ACC112 (cell line): ENCODE measurements at regions not wholly inside any gene's neighbourhood (a gene's known extent, or its start where the extent isn't known, plus 50 kb on each side); places are given as distances from the start of the nearest gene placed in this dataset.

ENCODE experiments used
- H2AFZ ChIP-seq: fragments of 200-600 bp; sonication (generic); one replicate; pipeline ENCODE4 v1.6.0; 2017; ENCODE audit warnings: antibody characterized with exemption, low read length; ENCODE audit not compliant: unreplicated experiment
- H3K27ac ChIP-seq: fragments of 200-600 bp; sonication (generic); 2 replicates; pipeline ENCODE4 v1.5.1; 2014; ENCODE audit warnings: low read depth, mild to moderate bottlenecking, antibody characterized with exemption, low read length, moderate library complexity
- H3K27me3 ChIP-seq: fragments of 200-600 bp; sonication (generic); 2 replicates; pipeline ENCODE4 v1.6.1; 2014; ENCODE audit warnings: mild to moderate bottlenecking, antibody characterized with exemption, low read length, moderate library complexity, mixed read lengths; ENCODE audit not compliant: insufficient read depth
- H3K36me3 ChIP-seq: fragments of 200-600 bp; sonication (generic); 2 replicates; pipeline ENCODE4 v1.6.1; 2016; ENCODE audit warnings: mild to moderate bottlenecking, antibody characterized with exemption, low read length, moderate library complexity, mixed read lengths; ENCODE audit not compliant: insufficient read depth
- H3K4me1 ChIP-seq: fragments of 200-600 bp; sonication (generic); one replicate; pipeline ENCODE4 v1.6.1; 2016; ENCODE audit warnings: low read length, mixed read lengths; ENCODE audit not compliant: insufficient read depth, unreplicated experiment, control insufficient read depth
- H3K4me3 ChIP-seq: fragments of 200-600 bp; sonication (generic); 2 replicates; pipeline ENCODE4 v1.5.1; 2014; ENCODE audit warnings: mild to moderate bottlenecking, low read depth, low read length
- H3K79me2 ChIP-seq: fragments of 200-600 bp; sonication (generic); one replicate; pipeline ENCODE4 v1.6.0; 2016; ENCODE audit warnings: low read length; ENCODE audit not compliant: control insufficient read depth, unreplicated experiment, insufficient read depth

DNA sequence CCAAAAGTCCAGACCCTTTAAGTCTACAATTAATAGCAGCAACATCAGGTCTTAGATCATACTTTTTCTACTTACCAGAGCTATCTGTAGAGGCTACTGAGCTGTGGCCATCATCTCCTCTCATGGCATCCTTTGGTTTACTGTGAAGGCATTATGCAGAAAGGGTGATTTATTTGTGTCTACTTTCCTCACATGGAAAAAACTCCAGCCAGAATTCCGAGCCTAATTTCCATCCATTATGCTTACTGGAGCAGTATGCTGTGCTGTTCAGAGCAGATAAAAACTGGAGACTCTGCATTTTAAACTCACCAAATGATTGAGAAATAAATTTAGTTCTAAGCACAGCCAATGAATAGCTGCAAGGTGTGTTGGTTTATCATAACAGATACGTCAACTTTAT, 581.8 kb downstream of the ETS1 start:
- no peak overlapping the region for H3K27ac ChIP-seq
- H3K4me3 ChIP-seq: no peak overlapping the region
- no peaks in the 10 kb centered on the region for H3K27me3 ChIP-seq
- H3K36me3 ChIP-seq: no peaks in the 10 kb centered on the region; the same call in 1 of the 2 replicates
- H3K79me2 ChIP-seq: no peaks in the 10 kb centered on the region
- no peaks in the 10 kb centered on the region for H3K4me1 ChIP-seq
- no peak overlapping the region for H2AFZ ChIP-seq

- H2AFZ ChIP-seq: no peak overlapping the region
- peaks cover 11% of the 10 kb centered on the region for H3K4me1 ChIP-seq
- no peaks in the 10 kb centered on the region for H3K79me2 ChIP-seq
- no peak overlapping the region for H3K27ac ChIP-seq
- no peaks in the 10 kb centered on the region for H3K27me3 ChIP-seq
- no peaks in the 10 kb centered on the region for H3K36me3 ChIP-seq
- H3K4me3 ChIP-seq: no peak overlapping the region
These were observed 588.9 kb downstream of the ETS1 start for GRCh38 chr11:127998421-127998820.

DNA sequence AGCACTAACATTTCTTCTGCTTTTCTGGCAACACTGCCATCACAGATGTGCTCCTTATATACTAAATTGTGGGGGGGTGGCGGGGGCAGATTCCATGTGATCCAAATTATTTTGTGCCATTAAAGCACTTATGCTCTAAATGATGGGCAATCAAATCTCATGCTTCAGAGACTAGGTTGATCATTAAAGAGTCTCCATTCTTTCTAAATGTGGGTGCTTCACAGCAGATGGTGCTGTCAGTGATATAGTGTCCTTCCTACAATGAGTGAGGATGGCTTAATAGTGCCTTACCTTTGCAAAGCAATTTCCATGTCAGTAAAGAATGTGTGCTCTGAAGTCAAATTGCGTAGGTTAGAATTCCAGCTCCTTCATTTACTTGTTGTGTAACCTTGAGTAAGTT, 589.8 kb downstream of the ETS1 start:
- Histone ChIP-seq H3K79me2 (no peaks in the 10 kb centered on the region), H3K27ac (no peak overlapping the region), H3K27me3 (no peaks in the 10 kb centered on the region), H3K36me3 (no peaks in the 10 kb centered on the region), H2AFZ (no peak overlapping the region), H3K4me1 (peaks cover 11% of the 10 kb centered on the region), H3K4me3 (no peak overlapping the region)

DNA sequence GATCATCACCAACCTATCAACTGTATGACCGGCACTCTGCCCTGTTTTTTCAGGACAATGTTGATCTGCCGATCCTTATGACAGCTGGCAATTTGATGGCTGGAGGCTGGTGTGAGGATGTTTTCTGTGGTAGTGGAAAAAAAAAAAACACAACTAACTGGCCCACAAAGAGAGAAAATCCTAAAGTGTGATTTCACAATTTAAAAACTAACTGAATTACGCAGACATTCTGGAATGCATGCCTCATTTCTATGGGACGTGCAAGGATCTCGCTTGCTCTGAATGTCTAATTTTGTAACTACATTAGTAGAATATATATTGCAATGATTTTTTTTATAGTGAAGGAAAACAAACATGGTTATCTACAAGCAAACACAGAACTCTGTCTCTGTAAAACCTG, 590.5 kb downstream of the ETS1 start:
- Histone ChIP-seq H3K27ac (no peak overlapping the region), H3K36me3 (no peaks in the 10 kb centered on the region), H2AFZ (no peak overlapping the region), H3K27me3 (no peaks in the 10 kb centered on the region), H3K79me2 (no peaks in the 10 kb centered on the region), H3K4me1 (peaks cover 11% of the 10 kb centered on the region), H3K4me3 (no peak overlapping the region)

- Histone ChIP-seq H2AFZ (no peak overlapping the region), H3K27me3 (no peaks in the 10 kb centered on the region), H3K4me3 (no peak overlapping the region), H3K27ac (no peak overlapping the region), H3K79me2 (no peaks in the 10 kb centered on the region), H3K4me1 (peaks cover 11% of the 10 kb centered on the region), H3K36me3 (no peaks in the 10 kb centered on the region)
These were observed 591.4 kb downstream of the ETS1 start for GRCh38 chr11:127995921-127996320.

DNA sequence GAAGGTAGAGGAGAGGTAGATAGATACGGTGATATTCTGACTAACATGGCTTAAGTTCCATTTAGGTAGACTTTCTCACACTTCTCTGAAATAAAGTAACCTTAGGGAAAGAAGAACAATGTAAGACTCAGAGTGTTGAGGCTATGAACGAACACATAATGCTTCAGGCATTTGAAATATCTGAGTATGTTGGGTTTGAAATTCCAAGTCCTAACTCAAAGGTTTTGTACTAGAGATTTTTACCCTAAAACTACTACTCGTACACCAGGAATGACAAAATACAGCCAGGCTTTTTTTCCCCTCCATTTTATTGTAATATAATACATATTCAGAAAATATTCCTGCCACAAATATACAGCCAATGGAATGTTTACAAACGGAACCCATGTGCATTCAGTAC, 592.6 kb downstream of the ETS1 start:
- H3K36me3 ChIP-seq: no peaks in the 10 kb centered on the region
- peaks cover 11% of the 10 kb centered on the region for H3K4me1 ChIP-seq
- H2AFZ ChIP-seq: peak overlapping the region; percentile 31
- H3K4me3 ChIP-seq: no peak overlapping the region
- H3K27ac ChIP-seq: peak overlapping the region; percentile 23; the same call in 1 of the 2 replicates
- no peaks in the 10 kb centered on the region for H3K27me3 ChIP-seq
- H3K79me2 ChIP-seq: no peaks in the 10 kb centered on the region

GRCh38 chr11:127993788-127994187, 593.6 kb downstream of the ETS1 start:
- peaks cover 11% of the 10 kb centered on the region for H3K4me1 ChIP-seq
- no peak overlapping the region for H3K4me3 ChIP-seq
- H3K27me3 ChIP-seq: no peaks in the 10 kb centered on the region
- H3K79me2 ChIP-seq: no peaks in the 10 kb centered on the region
- H2AFZ ChIP-seq: no peak overlapping the region
- H3K27ac ChIP-seq: no peak overlapping the region
- no peaks in the 10 kb centered on the region for H3K36me3 ChIP-seq

DNA sequence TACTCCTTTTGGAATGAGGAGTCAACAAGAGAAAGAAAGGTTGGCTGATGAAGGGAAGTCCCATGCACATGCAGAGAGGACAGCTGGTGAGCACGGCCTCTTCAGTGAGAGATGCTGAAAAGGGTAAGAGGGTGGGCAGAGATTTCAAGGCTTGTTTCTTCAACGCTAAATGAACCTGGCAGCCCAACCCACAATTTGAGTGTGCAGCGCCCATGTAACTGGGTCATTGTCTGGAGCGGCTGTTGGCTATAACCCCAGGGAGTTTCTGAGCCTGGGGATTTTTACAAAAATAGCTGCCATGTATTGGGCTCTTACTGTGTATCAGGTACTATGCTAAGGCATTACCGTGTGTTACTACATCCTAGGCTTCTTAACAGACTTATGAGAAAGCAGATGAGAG, 594.1 kb downstream of the ETS1 start:
- Histone ChIP-seq H2AFZ (no peak overlapping the region), H3K27me3 (no peaks in the 10 kb centered on the region), H3K27ac (no peak overlapping the region), H3K4me1 (peaks cover 11% of the 10 kb centered on the region), H3K4me3 (no peak overlapping the region), H3K36me3 (no peaks in the 10 kb centered on the region), H3K79me2 (no peaks in the 10 kb centered on the region)

- no peaks in the 10 kb centered on the region for H3K36me3 ChIP-seq
- no peak overlapping the region for H2AFZ ChIP-seq
- no peaks in the 10 kb centered on the region for H3K79me2 ChIP-seq
These were observed 601.3 kb downstream of the ETS1 start for GRCh38 chr11:127986073-127986472.

GRCh38 chr11:127972816-127973215, 614.5 kb downstream of the ETS1 start:
- Histone ChIP-seq H3K27me3 (no peaks in the 10 kb centered on the region), H3K79me2 (no peaks in the 10 kb centered on the region), H3K36me3 (no peaks in the 10 kb centered on the region), H3K4me3 (no peak overlapping the region), H2AFZ (no peak overlapping the region), H3K27ac (no peak overlapping the region), H3K4me1 (no peaks in the 10 kb centered on the region)

More at GRCh38 chr11:127986073-127986472, 601.3 kb downstream of the ETS1 start:
- H3K27ac ChIP-seq: no peak overlapping the region
- H3K4me3 ChIP-seq: no peak overlapping the region
- no peaks in the 10 kb centered on the region for H3K27me3 ChIP-seq
- H3K4me1 ChIP-seq: no peaks in the 10 kb centered on the region

DNA sequence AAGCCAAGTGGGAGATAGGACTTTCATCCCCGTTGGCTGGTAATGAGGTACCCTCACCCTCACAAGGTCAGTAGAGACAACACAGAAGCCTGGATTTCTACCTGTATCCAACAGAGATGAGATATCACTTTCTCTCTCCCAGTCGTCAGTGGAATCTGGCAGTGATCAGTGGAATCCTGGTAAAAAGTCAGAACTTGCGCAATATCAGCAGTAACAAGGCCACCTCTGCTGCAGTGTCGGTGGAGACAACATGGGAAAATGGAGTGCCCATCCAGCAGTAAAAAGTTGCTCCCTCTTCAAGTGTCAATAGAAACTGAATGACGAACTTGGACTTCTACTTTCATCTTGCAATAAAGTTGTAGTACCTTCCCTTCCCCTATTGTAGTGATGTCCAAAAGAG, 615.9 kb downstream of the ETS1 start:
- H3K36me3 ChIP-seq: no peaks in the 10 kb centered on the region

More for the DNA sequence above, 615.9 kb downstream of the ETS1 start:
- Histone ChIP-seq H2AFZ (no peak overlapping the region), H3K27me3 (no peaks in the 10 kb centered on the region), H3K79me2 (no peaks in the 10 kb centered on the region), H3K4me3 (no peak overlapping the region), H3K4me1 (peaks cover 8% of the 10 kb centered on the region), H3K27ac (no peak overlapping the region)
